Activated T-cell treated with anti-CD3 and anti-CD28 coated beads for 48 hours (primary cell): ENCODE measurements at regions not wholly inside any gene's neighbourhood (a gene's known extent, or its start where the extent isn't known, plus 50 kb on each side); places are given as distances from the start of the nearest gene placed in this dataset.
"Not testable (repeated sequence)": the region's sequence is repeated elsewhere in the genome, so short reads cannot be mapped to it uniquely, and the experiment has no call there.

ENCODE experiments used
- DNase-seq: peaks from one replicate; pipeline ENCODE4 v3.0.0-alpha.2; 2020; ENCODE audit warnings: low read depth

- DNase-seq: no peak
Measured at GRCh38 chr22:48494256-48494967, 1333.3 kb downstream of the BRD1 start.

GRCh38 chr22:48493733-48494132, 1333.9 kb downstream of the BRD1 start:
- no peak for DNase-seq

- DNase-seq: peak; percentile 21
Measured at GRCh38 chr22:48492366-48493320, 1335.0 kb downstream of the BRD1 start.

- no peak for DNase-seq
Measured at GRCh38 chr22:48491451-48491941, 1336.2 kb downstream of the BRD1 start.

- no peak for DNase-seq
Measured at GRCh38 chr22:48490500-48491411, 1336.9 kb downstream of the BRD1 start.

GRCh38 chr22:48489551-48490499, 1337.8 kb downstream of the BRD1 start:
- DNase-seq: no peak

- DNase-seq: no peak
Measured at GRCh38 chr22:48488611-48489511, 1338.8 kb downstream of the BRD1 start.

- DNase-seq: no peak
Measured at GRCh38 chr22:48488149-48488551, 1339.5 kb downstream of the BRD1 start.

- DNase-seq: no peak
Measured at GRCh38 chr22:48486558-48486957, 1341.1 kb downstream of the BRD1 start.

GRCh38 chr22:48486134-48486532, 1341.5 kb downstream of the BRD1 start:
- DNase-seq: no peak

GRCh38 chr22:48485149-48486133, 1342.2 kb downstream of the BRD1 start:
- DNase-seq: no peak

- DNase-seq: no peak
Measured at GRCh38 chr22:48483764-48484528, 1343.7 kb downstream of the BRD1 start.

GRCh38 chr22:48482771-48483170, 1344.9 kb downstream of the BRD1 start:
- DNase-seq: no peak

- not testable (repeated sequence) for DNase-seq
Measured at GRCh38 chr22:48482198-48482597, 1345.5 kb downstream of the BRD1 start.

GRCh38 chr22:48481748-48482147, 1345.9 kb downstream of the BRD1 start:
- no peak for DNase-seq

GRCh38 chr22:48478529-48479265, 1349.0 kb downstream of the BRD1 start:
- no peak for DNase-seq

- no peak for DNase-seq
Measured at GRCh38 chr22:48478124-48478523, 1349.5 kb downstream of the BRD1 start.
